HL-60 (cell line): ENCODE measurements at regions not wholly inside any gene's neighbourhood (a gene's known extent, or its start where the extent isn't known, plus 50 kb on each side); places are given as distances from the start of the nearest gene placed in this dataset.

Experiments
- DNase-seq, 2 experiments: peaks; one replicate each; pipeline ENCODE4 v3.0.0-alpha.2; 2010 to 2020; ENCODE audit warnings: low read depth in 1 of 2, low spot score in 1 of 2
- H3K27ac ChIP-seq: fragments of 250-450 bp; sonication (Bioruptor Pico); replicated peaks from 2 replicates; pipeline ENCODE4 v1.5.1; 2020; ENCODE audit warnings: mild to moderate bottlenecking, moderate library complexity
- H3K27me3 ChIP-seq: fragments of 250-450 bp; sonication (Bioruptor Pico); 2 replicates; pipeline ENCODE4 v1.5.1; 2021; ENCODE audit warnings: mild to moderate bottlenecking, moderate library complexity; ENCODE audit not compliant: insufficient read depth, poor library complexity, severe bottlenecking
- H3K4me3 ChIP-seq: replicated peaks from 2 replicates; pipeline ENCODE4 v1.5.1; 2011; ENCODE audit warnings: mild to moderate bottlenecking, control low read depth, low read length; ENCODE audit not compliant: insufficient read depth
- CTCF ChIP-seq: IDR thresholded peaks from one replicate; pipeline ENCODE4 v1.5.1; 2011; ENCODE audit warnings: low read length, control low read depth, inconsistent platforms; ENCODE audit not compliant: insufficient read depth
- GABPA ChIP-seq: IDR thresholded peaks from 2 replicates; pipeline ENCODE4 v1.6.1; 2012; ENCODE audit warnings: low read depth
- POLR2AphosphoS5 ChIP-seq: IDR thresholded peaks from 2 replicates; pipeline ENCODE4 v1.6.1; 2012; ENCODE audit warnings: low read depth
- SPI1 ChIP-seq: IDR thresholded peaks from 2 replicates; pipeline ENCODE4 v1.6.1; 2012; ENCODE audit warnings: low read depth, mild to moderate bottlenecking, borderline replicate concordance
- TF ChIP-seq, protein P1 (sequence below): IDR thresholded peaks from 2 replicates; pipeline ENCODE4 v1.6.1; 2012; ENCODE audit warnings: low read depth; ENCODE audit not compliant: insufficient replicate concordance

DNA sequence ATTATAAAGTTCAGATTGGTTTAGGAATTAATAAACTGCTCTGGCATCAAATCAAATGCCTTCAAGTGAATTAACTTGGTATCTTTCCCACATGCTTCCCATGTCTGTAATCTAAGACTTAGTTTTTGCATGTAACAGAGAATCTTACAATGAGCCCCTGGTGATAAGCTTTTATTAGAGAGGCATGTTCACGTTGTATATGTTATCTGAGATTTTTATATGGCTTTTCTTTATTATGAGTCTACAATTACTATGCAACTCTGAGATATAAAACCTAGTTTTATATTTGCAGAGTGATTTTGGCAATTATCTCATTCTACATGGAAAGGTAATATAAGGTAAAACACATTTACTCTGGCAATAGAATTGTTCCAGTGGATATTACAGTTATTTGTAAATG lies 1578.4 kb upstream of the IGFBP7 start:
- DNase-seq: no peak
- H3K4me3 ChIP-seq: no peak overlapping the region
- H3K27me3 ChIP-seq: no peaks in the 10 kb centered on the region
- TF ChIP-seq GABPA (no peak), CTCF (no peak), SPI1 (no peak), POLR2AphosphoS5 (no peak)
- TF ChIP-seq, protein P1, sequence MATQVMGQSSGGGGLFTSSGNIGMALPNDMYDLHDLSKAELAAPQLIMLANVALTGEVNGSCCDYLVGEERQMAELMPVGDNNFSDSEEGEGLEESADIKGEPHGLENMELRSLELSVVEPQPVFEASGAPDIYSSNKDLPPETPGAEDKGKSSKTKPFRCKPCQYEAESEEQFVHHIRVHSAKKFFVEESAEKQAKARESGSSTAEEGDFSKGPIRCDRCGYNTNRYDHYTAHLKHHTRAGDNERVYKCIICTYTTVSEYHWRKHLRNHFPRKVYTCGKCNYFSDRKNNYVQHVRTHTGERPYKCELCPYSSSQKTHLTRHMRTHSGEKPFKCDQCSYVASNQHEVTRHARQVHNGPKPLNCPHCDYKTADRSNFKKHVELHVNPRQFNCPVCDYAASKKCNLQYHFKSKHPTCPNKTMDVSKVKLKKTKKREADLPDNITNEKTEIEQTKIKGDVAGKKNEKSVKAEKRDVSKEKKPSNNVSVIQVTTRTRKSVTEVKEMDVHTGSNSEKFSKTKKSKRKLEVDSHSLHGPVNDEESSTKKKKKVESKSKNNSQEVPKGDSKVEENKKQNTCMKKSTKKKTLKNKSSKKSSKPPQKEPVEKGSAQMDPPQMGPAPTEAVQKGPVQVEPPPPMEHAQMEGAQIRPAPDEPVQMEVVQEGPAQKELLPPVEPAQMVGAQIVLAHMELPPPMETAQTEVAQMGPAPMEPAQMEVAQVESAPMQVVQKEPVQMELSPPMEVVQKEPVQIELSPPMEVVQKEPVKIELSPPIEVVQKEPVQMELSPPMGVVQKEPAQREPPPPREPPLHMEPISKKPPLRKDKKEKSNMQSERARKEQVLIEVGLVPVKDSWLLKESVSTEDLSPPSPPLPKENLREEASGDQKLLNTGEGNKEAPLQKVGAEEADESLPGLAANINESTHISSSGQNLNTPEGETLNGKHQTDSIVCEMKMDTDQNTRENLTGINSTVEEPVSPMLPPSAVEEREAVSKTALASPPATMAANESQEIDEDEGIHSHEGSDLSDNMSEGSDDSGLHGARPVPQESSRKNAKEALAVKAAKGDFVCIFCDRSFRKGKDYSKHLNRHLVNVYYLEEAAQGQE: no peak
- H3K27ac ChIP-seq: no peak overlapping the region

DNA sequence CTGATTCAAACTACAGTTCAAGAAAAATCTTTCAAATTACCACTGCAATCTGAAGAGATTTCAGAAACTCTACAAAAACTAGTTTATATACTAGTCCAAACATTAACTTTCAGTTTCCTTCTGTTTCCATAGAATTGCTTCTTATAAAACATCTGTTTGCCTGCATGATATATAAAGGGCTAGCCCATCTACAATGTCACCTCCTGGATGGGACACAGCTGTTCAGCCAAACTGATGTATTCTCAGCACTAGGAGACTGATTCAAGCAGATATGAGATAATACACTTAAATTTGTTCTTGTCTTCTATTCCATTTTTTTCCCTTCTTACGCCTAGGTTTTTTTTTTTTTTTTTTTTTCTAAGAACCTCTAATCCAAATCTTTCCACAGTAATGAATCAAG lies 1569.7 kb upstream of the IGFBP7 start:
- DNase-seq: no peak
- TF ChIP-seq, protein P1: no peak
- TF ChIP-seq CTCF (no peak), GABPA (no peak), POLR2AphosphoS5 (no peak), SPI1 (no peak)
- H3K27ac ChIP-seq: no peak overlapping the region
- H3K27me3 ChIP-seq: no peaks in the 10 kb centered on the region
- no peak overlapping the region for H3K4me3 ChIP-seq

- DNase-seq: no peak
- H3K27ac ChIP-seq: no peak overlapping the region
- TF ChIP-seq POLR2AphosphoS5: no peak
- TF ChIP-seq, protein P1: no peak
- TF ChIP-seq GABPA: no peak
- TF ChIP-seq CTCF: no peak
- TF ChIP-seq SPI1: no peak
- no peak overlapping the region for H3K4me3 ChIP-seq
- no peaks in the 10 kb centered on the region for H3K27me3 ChIP-seq
These were observed 1568.9 kb upstream of the IGFBP7 start for GRCh38 chr4:58679051-58679450.
